ENCODE measurements at regions not wholly inside any gene's neighbourhood (a gene's known extent, or its start where the extent isn't known, plus 50 kb on each side); places are given as distances from the start of the nearest gene placed in this dataset.

GRCh38 chr1:79197421-79197820 lies 190.9 kb upstream of the ADGRL4 start:
- TF ChIP-seq EZH2 (IDR thresholded peaks at IDR 0.05; ENCODE audit: insufficient read depth, poor library complexity, severe bottlenecking): no peak
- no peak for TF ChIP-seq EZH2phosphoT487 (IDR thresholded peaks at IDR 0.05; ENCODE audit: insufficient read depth, low read depth)

Data from GM23248 (cell line).